Stimulated activated CD4-positive, alpha-beta T cell treated with anti-CD3 and anti-CD28 coated beads, TNF-alpha, amount 100 ng/mL, for 24 hours (primary cell): ENCODE measurements at regions not wholly inside any gene's neighbourhood (a gene's known extent, or its start where the extent isn't known, plus 50 kb on each side); places are given as distances from the start of the nearest gene placed in this dataset.
"Not testable (repeated sequence)": the region's sequence is repeated elsewhere in the genome, so short reads cannot be mapped to it uniquely, and the experiment has no call there.

Experiments
- DNase-seq, 3 experiments: peaks; one replicate each; pipeline ENCODE4 v3.0.0-alpha.2; 2020; ENCODE audit warnings: low read depth in 3 of 3

DNA sequence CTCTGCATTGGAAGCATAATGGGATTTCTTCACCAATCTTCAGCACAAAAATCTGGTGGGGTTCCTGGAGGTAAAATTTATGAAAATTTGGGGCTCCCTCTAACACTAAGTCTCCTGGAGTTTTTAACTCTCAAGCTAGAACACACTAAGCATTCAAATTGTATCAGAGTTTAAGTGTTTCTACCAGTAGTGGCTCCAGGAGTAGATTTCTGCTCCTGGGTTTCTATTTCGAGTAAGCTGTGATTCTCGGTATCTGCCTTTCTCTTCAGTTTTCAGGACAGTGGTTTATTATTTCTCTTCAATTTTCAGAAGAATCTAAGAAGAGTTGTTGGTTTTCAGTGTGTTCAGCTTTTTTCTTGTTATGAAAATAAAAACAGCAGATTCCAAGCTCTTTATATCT lies 566.4 kb upstream of the KCND2 start:
- no peak for DNase-seq

DNA sequence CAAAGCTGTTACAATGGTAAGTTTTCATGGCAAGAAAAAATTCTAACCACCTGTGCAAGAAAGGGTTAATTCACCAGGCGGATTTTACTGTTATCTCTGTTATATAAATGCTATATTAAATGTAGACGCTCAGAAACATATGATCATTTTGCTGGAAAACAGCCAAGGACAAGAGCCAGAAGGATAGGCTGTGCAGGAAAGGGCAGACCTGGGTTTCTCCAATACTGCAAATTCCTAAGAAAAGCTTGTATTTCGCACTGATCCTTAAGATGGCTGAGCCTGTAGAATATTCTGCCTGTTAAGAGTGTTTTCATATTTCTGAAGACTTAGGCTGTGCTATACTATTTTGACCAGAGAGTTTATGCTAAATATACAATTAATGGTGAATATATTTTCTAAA lies 564.1 kb upstream of the KCND2 start:
- DNase-seq, result no peak

DNA sequence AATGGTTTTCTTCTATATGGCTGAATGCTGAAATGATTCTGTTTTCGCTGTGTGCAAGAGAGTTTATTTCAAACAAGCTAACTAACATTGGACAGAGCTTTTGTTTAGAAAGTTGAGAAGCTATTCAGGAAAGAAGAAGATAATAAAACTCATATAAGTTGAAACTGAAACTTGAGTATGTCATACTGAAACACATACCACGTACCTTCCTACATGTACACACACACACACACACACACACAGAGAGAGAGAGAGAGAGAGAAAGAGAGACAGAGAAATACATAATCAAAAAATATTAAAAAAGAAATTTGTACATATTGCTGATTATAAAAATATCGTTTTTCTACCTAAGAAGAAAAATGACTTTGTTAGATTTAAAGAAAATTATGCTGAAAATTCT lies 561.9 kb upstream of the KCND2 start:
- no peak for DNase-seq

DNA sequence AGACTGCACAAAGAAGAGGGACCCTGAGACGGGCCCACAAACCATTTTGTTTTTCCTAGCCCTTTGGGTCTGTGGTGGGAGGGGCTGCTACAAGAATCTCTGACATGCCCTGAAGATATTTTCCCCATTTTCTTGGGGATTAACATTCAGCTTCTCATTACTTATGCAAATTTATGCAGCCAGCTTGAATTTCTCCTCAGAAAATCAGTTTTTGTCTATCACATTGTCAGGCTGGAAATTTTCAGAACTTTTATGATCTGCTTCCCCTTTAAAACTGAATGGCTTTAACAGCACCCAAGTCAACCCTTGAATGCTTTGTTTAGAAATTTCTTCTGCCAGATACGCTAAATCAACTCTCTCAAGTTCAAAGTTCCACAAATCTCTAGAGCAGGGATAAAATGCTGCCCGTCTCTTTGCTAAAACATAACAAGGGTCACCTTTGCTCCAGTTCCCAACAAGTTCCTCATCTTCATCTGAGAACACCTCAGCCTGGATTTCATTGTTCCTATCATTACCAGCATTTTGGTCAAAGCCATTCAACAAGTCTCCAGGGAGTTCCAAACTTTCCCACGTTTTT lies 560.0 kb upstream of the KCND2 start:
- no peak for DNase-seq

DNA sequence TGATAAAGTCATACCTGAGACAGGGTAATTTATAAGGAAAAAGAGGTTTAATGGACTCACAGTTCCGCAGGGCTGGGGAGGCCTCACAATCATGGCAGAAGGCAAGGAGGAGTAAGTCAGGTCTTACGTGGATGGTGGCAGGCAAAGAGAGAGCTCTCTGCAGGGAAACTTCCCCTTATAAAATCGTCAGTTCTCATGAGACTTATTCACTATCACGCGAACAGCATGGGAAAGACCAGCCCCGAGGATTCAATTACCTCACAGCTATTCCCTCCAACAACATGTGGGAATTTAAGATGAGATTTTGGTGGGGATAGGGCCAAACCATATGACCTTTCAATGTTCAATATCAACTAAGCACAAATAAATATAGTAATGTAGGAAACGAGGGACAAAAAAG lies 559.4 kb upstream of the KCND2 start:
- no peak for DNase-seq

DNA sequence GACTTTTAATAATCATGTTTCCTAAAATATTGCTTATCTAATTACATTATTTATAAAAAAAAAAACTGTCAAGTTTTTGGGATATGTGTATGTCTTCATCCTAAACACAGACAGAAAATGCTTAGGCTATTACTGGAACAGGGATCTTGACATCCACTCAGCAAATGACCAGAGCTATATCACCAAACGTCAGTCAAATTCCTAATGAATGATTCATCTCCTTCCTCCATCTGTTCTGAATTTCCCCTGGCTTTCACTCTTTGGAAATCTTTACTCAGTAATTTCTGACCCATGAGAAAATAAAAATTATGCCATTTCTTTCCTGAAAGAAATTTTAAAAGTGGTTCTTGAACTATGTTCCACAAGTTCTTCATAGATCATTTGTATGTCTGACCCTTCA lies 552.4 kb upstream of the KCND2 start:
- DNase-seq, result no peak

DNA sequence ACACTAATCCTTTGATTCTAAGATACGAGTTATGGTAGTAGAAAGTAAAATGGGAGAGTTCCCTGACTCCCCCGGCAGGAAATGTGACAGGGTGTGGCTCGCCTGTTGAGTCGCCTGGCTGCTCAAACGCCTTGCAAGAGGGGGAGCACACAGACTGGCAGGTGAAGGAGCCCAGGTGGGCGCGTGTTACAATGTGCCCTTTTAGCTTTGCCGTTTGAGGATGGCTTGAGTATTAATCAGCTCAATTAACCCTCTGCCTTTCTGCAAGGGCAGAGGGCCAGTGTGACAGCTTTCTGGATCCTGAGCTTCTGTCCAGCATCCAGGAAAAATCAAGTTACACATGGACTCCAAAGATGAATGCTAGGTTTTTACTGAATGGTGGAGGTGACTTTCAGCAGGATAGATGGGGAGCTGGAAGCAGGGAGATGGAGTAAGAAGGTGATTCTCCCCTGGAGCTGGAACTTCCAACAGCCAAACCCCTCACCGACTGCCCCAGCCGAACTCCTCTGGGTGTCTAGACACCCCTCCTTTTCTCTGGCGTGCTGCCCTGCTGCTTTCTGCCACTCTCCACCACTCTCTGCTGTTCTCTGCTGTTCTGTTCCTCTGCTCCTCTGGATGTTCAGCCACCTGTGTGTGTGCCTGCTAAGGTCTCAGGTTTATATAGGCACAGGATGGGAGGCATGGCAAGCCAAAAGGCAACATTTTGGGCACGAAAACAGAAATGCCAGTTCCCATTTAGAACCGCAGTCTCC lies 548.8 kb upstream of the KCND2 start:
- DNase-seq, result no peak

DNA sequence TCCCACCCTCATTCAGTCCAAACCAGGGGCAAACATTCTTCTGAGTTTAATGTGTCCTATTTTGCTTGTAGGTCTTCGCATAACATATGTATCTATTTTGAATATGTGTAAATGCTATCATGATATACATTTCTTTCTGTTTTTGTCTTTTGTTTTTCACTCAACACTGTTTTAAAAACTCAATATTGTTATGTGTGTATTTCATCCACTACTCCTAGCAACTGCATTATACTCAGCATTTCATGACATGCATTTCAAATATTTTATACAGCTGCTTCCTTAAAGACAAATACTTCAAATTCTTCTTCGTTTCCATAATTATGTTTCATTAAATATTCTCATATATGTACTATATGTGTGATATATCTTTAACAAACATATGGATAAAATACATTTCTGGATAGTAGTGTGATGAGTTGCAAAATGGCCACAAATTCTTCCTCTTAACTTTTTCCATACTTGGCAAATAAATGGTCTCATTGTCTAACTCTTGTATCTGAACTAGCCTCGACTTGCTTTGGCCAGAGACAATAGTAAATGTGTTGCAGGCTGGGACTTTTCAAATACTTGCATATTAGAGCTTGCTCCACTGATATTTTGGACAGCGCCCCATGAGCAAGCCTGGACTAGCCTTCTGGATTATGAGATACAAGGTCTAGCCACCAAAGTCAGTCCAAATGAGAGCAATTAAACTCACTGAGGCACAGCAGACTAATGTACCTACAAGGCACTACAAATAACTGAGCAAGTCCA lies 539.7 kb upstream of the KCND2 start:
- DNase-seq, result no peak

DNA sequence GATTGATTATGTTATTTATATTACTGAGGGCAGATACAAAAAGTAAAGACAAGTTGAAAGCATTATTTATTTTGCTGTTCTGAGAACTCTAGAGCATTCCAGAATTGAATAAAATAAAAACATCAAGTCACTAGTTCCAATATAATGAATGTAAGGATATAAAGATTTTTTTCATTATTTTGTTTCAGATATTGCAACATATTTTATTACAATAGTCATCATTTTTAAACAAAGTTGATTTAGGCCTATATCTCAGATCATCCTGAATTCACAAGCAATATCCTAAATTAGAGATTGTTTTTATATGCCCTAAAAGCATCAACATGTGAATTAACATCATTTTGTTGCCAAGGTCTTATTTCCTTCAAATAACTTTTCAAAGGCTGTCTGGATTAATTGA lies 535.6 kb upstream of the KCND2 start:
- DNase-seq, result no peak

DNA sequence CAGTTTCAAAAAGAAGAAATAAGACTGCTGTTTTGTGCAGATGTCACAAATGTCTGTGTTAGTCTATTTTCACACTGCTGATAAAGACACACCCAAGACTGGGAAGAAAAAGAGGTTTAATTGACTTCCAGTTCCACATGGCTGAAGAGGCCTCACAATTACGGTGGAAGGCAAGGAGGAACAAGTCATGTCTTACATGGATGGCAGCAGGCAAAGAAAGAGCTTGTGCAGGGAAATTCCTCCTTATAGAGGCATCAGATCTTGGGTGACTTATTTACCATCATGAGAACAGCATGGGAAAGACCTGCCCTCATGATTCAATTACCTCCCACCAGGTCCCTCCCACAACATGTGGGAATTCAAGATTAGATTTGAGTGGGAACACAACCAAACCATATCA lies 527.7 kb upstream of the KCND2 start:
- DNase-seq, result not testable (repeated sequence)

DNA sequence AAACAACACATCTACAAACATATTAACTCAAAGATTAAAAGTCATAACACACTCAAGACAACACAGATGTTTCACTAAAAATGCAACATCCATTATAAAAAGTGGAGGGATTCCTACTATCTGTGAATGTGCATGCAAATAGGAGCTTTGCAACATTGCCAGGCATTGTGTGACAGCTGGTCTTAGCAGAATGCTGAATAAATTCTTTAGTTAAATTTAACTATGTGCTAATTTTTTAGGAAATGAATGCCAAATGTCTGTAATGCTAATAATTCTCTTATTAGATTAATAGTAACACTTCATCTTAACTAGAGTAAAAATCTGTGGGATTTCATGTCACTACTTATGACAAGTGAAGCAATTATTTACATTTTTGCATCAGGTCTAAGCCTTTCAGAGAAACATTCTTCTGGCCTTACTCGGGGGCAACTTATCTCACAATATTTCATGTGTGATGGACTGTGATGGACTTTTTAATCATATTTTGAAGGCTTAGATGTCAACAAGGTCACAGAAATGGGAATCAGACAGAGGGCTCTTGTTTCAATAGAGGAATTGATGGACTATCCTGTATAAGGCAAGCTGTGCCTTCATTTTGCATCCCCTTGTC lies 524.6 kb upstream of the KCND2 start:
- no peak for DNase-seq

DNA sequence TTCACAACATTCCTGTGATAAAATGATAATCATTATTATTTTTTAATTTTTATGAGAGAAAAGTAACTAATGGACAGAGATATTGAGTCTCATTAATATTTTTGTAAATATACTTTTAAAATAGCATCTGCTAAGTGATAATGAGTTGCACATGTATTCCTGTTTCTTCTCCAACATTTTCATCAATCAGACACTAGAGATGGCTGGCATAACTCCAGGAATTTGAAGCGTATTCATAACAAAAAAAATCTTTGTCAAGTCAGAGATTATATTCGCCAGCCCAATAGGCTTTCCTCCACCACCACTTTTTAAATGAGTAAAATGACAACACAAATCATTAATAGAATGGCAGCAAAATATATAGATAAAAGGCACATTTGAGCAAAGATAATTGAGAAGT lies 524.0 kb upstream of the KCND2 start:
- no peak for DNase-seq

DNA sequence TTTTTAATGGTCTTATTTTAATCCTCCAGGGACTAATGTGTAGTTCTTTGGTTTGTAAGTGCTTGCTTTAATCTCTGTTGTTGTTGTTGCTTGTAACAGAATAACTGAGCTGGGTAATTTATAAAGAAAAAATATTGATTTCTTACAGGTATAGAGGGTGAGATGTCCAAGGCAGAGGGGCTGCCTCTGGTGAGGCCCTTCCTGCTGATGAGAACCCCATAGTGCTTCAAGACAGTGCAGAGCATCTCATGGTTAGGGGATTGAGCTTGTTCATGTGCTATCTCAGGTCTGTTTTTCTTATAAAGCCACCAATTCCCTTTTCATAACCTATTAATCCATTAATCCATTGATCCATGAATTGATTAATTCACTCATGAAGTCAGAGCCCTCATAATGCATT lies 516.3 kb upstream of the KCND2 start:
- no peak for DNase-seq

DNA sequence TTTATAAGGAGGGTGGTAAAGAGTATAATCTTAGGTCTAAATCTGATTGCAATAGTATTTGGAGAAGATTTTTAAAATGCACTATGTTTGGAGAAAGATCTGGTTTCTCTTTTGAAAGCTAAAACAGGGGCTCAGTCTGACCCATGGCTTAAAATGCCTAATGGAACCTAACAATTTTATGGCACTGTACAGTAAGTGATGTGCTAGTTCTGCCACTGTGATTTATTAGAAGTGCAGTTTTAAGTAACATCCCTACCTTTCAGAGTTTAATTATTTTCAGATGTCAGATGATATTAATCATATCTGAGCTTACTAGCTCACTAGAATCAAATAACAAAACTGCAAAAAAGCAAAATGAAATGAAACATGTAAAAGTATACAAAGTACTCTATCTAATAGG lies 514.7 kb upstream of the KCND2 start:
- no peak for DNase-seq

DNA sequence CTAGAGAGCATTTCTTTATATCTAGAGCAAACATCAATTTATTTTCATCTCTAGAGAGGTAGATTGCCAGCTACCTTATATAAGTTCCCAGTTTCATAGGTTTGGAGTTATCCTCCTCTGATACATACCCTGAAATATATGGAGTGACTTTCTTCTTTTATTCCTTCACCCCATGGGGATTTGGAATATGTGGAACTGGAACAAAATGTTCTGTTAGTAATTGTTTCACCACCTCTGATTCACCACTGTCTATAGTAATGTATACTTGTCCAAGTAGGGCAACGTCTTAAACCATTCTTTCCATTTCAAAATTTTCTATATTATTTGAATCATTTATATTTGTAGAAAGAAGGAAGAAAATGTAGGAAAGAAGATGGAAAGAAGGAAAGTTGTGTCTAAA lies 511.2 kb upstream of the KCND2 start:
- no peak for DNase-seq

DNA sequence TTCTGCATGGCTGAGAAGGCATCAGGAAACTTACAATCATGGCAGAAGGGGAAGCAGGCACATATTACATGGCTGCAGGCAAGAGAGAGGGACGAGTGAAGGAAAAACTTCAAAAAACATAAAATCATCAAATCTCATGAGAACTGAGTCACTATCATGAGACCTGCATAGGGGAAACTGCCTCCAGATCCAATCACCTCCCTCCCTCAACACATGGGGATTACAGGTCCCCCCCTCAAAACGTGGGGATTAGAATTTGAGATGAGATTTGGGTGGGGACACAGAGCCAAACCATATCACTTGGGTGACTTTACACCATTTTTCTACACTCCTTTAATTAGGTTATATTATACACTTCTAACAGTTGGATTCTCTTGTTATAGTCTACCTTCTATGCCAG lies 490.7 kb upstream of the KCND2 start:
- no peak for DNase-seq

DNA sequence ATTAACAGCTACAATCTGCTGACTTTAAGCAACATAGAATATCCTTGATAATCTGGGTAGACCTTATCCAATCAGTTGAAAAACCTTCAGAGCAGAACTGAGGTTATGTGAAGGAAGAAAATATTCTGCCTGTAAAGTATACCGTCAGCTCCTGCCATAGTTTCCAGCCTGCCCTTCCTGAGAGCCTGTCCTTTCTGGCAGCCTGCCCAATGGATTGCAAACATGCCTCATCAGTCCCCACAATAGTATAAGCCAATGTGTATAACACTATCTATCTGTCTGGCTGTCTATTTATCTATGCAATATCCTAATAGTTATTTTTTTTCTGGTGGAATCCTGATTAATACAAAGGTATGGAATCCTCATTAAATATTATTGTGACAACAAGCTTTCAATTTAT lies 489.2 kb upstream of the KCND2 start:
- no peak for DNase-seq

DNA sequence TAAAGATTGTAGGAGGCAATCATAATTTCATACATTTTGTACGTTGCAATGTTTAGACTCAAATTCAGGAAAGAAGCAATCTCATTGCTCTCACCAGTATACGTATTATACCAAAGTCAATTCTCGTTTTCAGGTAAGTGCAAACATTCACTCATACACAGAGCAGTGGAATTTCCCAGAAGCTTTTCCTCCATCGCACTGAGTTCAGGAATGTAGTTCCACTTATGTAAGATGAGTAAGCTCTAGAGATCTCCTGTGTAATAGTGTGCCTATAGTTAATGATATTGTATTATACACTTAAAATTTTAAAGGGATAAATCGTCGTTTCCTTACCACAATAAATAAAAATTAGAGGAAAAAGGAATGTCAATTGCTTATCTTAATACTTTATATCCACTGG lies 470.8 kb upstream of the KCND2 start:
- DNase-seq, result no peak

DNA sequence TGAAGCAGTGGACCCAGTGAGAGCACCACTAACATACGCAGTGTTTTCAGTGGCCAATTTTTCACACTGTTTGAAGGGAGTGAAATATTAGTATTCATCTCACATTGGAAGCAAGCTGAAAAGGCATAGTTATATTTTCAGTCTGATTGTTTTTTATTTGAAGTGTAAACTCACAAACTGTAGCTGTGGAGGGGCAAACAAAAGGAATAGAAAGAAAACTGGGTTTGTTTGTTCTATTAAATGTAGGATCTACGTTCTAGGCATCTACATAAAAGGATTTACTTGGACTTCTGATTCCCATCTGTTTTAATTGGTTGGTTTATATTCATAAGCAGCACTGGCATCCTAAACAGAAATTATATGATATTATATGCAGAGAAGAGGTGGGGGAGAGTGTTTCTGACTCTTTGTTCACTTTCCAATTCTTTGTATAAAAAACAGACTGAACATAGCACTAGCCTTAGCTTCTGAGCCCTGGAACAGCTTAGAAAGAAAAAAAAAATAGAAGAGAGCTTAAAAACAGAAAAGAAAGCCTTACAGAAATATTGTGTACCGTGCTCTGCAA lies 447.8 kb upstream of the KCND2 start:
- DNase-seq, result no peak

DNA sequence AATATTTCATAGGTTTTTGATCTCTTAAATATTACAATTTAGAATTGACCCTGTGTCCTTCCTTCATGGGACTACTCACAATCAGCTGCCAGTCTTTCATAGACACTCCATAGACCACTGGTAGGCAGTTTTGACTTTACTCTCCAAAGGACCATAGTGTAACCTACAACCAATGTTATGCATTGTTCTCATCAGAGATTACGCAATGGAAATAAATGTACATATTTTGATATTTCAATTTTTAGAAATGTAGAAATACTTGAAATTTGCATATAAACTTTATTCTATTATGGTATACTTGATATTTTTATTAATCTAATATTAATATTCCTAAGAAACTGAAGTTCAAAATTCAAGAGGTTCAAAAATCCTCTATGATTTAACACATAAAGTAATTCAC lies 446.4 kb upstream of the KCND2 start:
- no peak for DNase-seq

DNA sequence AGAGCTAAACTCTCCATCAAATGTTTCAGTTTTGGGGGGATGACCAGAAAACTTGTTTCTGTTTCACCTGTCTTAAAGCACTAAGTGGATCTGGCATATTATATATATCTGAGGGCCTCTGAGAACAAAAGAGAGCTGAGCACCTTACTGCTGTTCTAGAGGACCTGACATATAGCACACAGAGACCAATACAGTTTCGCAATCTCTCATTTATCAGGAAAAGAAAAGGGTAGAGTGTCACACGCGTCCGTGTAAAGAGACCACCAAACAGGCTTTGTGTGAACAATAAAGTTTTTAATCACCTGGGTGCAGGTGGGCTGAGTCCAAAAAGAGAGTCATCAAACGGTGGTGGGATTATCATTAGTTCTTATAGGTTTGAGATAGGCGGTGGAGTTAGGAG lies 434.5 kb upstream of the KCND2 start:
- no peak for DNase-seq

DNA sequence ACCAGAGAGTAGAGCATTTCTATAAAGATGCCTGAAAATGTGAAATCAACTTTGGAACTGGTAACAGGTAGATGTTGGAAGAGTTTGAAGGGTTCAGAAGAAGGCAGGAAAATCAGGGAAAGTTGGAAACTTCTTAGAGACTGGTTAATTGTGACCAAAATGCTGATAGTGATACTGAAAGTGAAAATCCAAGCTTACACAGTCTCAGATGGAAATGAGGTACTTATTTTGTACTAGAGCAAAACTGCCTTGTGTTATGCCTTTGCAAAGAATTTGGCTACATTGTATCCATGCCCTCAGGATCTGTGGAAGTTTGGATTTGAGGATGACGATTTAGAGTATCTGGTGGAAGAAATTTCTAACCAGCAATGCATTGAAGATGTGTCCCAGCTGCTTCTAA lies 430.6 kb upstream of the KCND2 start:
- DNase-seq, result no peak

DNA sequence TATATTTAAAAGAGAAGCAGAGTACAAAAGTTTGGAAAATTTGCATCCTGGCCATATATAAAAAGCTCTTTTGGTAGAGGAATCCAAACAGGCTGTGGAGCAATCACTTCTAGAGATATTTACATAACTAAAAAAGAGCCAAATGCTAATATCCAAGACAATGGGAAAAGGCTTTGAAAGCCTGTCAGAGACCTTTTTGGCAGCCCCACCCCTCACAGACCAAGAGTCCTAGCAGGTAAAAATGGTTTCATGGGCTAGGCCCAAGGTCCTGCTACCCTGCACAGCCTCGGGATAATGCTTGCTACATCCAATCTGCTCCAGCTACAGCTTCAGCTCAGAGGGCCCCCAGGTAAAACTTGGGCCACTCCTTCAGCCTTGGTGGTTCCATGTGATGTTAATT lies 430.2 kb upstream of the KCND2 start:
- DNase-seq, result no peak
